T-helper 2 cell treated with Interferon-gamma antibody and Interleukin-4, amounts not matched to agents 100 ng/mL and 5 ng/mL, for 36 hours (primary cell): ENCODE measurements at regions not wholly inside any gene's neighbourhood (a gene's known extent, or its start where the extent isn't known, plus 50 kb on each side); places are given as distances from the start of the nearest gene placed in this dataset.
"Not testable (repeated sequence)": the region's sequence is repeated elsewhere in the genome, so short reads cannot be mapped to it uniquely, and the experiment has no call there.

ENCODE experiments used
- intact Hi-C: fragments of 100-400 bp; cut with micrococcal nuclease; formaldehyde crosslinking; loops from one replicate; pipeline ENCODE4 v1.15.1; 2023

DNA sequence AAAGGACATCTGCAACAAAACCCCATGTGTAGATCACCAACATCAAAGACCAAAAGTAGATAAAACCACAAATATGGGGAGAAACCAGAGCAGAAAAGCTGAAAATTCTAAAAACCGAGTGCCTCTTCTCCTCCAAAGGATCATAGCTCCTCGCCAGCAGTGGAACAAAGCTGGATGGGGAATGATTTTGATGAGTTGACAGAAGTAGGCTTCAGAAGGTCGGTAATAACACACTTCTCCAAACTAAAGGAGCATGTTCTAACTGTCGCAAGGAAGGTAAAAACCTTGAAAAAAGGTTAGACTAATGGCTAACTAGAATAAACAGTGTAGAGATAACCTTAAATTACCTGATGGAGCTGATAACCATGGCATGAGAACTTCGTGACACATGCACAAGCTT is 109.9 kb upstream of the SYNCRIP start:
- intact Hi-C loops = loop anchor here (10.0 kb wide), 1 partner anchor 1102 kb away; no protein-coding TSS in a partner anchor

DNA sequence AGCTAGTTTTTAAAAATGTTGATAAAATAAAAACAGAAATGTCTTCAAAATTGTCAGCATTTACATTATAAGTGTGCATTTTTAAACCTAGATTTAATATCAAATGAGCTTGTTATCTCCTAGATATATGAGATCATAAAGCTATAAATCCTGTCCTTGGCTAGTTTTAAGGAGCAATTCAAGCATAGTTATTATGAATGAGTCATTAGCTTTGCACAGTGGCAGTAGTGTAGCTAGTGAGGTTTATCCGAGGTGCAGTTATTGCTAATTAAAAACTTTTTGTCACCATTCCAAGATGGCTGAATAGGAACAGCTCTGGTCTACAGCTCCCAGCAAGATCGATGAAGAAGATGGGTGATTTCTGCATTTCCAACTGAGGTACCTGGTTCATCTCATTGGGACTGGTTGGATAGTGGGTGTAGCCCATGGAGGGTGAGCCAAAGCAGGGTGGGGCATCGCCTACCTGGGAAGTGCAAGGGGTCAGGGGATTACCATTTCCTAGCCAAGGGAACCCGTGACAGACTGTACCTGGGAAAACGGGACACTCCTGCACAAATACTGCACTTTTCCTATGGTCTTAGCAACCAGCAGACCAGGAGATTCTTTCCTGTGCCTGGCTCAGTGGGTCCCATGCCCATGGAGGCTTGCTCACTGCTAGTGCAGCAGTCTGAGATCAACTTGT is 108.8 kb upstream of the SYNCRIP start:
- intact Hi-C loops = loop anchor here (10.0 kb wide), 1 partner anchor 1103 kb away; no protein-coding TSS in a partner anchor

- intact Hi-C loops = loop anchor here (10.0 kb wide), 1 partner anchor 1105 kb away; no protein-coding TSS in a partner anchor
Observed at GRCh38 chr6:85750146-85750545, 107.5 kb upstream of the SYNCRIP start.

DNA sequence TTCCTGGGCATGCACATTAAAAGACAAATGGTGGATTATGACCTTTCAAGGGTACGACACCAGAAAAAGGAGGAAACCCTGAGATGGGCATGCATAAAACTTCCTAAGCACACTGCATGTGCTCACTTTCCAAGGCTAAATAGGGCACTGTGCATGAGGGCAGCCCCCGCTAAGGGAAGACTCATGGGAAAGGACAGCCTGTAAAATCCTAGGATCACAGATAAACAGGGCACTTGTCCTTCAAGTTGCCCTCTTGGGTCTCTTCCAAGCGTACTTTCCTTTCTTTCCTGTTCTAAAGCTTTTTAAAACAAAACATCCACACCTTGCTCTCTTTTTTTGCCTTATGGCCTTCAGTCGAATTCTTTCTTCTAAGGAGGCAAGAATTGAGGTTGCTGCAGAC is 106.5 kb upstream of the SYNCRIP start:
- intact Hi-C loops = no loop called here

- intact Hi-C loops = no loop called here
Observed at GRCh38 chr6:85747666-85748065, 105.0 kb upstream of the SYNCRIP start.

GRCh38 chr6:85747093-85747492 is 104.4 kb upstream of the SYNCRIP start:
- intact Hi-C loops = no loop called here

- intact Hi-C loops = no loop called here
Observed at GRCh38 chr6:85744433-85744970, 101.8 kb upstream of the SYNCRIP start.

DNA sequence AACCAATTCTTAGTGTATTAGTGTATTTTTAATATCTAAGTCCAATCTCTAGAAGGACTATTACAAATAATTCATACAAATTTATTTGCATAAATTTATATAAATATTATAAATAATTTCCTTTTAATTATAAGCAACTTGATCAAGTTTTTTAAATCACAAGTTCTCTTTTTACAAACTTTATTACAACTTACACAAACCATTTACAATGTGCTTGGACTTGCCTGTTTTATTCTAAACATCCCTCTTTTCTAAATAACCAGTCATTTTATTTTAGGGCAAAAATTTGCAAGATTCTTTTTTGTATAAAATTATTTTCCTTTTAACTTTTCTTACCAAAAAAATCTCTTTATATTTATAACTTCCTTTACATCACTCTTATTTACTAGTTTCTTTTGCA is 83.5 kb upstream of the SYNCRIP start:
- intact Hi-C loops = no loop called here

- intact Hi-C loops = no loop called here
Observed at GRCh38 chr6:85715797-85716196, 73.1 kb upstream of the SYNCRIP start.

DNA sequence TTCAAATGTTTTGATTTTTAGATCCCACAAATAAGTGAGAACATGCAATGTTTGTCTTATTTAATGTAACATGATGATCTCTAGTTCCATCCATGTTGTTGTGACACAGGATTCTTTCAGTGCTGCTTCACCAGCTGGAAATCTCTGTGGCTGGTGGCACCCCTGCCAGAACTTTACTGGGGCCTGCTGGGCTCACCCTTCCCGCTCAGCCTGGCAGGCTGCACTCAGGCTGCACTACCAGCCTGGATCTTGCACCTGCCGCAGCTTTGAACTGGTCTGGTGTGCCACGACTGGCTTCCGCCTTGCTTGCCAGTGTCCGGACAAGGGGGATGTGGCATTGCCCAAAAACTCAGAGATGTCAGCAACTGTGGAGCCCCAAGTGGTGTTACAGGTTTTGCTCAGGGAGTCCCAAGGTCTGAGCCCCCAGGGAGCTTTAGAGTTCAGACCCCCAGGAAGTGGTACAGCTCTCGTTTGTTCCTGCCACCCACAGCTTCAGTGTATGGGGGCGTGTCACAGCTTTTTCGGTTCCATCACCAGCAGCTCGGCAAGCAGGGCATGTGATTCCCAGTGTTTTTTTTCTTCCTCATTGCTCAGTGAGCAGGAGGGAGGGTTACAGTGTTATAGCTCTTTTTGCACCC is 72.3 kb upstream of the SYNCRIP start:
- intact Hi-C loops = no loop called here

DNA sequence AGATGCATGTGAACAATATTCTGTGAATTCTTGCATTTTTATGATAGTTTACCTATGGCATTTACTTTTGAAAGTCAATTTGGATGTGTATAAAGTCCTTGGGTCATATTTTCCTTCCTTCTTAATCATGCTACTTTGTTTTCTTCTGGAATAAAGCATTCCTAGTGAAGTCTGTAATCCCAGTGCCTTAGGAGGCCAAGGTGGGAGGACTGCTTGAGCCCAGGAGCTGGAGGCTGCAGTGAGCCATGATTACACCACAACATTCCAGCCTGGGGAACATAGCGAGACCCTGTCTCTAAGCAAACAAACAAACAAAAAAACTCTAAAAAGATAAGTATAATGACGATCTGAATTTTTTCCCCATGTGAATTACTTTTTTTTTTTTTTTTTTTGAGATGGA is 69.7 kb upstream of the SYNCRIP start:
- intact Hi-C loops = no loop called here

DNA sequence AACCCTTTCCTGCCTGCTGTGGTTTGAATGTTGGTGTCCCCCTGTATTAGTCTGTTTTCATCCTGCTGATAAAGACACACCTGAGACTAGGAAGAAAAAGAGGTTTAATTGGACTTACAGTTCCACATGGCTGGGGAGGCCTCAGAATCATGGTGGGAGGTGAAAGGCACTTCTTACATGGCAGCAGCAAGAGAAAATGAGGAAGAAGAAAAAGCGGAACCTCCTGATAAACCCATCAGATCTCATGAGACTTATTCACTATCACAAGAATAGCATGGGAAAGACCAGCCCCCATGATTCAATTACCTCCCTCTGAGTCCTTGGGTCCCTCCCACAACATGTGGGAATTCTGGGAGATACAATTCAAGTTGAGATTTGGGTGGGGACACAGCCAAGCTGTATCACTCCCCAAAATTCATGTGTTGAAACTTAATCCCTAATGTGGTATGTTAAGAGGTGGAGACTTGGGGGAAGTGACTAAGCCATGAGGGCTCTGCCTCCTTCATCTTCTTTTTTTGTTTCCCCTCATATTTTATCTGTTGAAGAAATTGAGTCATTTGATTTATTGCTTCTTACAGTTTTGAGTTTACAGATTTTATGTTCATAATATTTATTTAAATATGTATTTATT is 64.9 kb upstream of the SYNCRIP start:
- intact Hi-C loops = not testable (repeated sequence)

DNA sequence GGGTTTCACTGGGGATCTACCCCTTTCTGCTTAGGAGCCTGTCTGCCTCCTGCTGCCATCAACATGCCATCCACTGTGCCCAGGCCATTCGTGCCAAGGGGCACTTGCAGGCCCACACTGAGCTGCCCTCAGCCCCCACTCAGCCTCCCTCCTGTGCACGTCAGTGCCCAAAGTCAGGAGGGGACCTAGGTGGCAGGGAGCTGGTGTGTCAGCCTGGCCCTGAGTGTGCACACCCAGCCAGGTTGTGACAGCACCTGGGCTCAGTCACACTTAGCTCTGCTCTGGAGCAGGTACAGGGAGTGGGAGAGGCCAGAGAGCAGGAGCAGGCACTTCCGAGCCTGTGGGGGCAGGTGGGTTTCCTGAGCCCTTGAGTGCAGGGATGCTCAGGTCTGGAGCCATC is 63.6 kb upstream of the SYNCRIP start:
- intact Hi-C loops = no loop called here

- intact Hi-C loops = no loop called here
Observed at GRCh38 chr6:85705220-85705619, 62.5 kb upstream of the SYNCRIP start.

DNA sequence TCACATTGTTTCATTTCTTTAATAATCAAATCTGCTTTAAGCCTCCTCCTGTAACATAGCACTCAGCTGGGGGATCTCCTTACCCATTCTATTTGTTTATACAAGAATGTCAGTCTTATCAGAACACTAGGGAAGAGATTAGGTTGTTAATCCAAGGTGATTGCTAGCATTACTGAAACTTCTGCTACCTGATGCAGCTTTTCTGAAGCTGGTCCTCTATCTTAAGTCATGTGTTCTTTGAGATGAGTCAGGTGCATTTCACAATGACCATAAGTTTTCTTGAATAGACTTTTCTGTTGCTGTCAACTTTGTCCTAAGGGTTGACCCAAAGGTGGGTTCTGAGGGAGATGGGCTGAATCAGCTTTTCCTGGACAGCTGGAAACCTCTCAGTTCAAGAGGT is 60.7 kb upstream of the SYNCRIP start:
- intact Hi-C loops = no loop called here
